ENCODE measurements at regions not wholly inside any gene's neighbourhood (a gene's known extent, or its start where the extent isn't known, plus 50 kb on each side); places are given as distances from the start of the nearest gene placed in this dataset.

DNA sequence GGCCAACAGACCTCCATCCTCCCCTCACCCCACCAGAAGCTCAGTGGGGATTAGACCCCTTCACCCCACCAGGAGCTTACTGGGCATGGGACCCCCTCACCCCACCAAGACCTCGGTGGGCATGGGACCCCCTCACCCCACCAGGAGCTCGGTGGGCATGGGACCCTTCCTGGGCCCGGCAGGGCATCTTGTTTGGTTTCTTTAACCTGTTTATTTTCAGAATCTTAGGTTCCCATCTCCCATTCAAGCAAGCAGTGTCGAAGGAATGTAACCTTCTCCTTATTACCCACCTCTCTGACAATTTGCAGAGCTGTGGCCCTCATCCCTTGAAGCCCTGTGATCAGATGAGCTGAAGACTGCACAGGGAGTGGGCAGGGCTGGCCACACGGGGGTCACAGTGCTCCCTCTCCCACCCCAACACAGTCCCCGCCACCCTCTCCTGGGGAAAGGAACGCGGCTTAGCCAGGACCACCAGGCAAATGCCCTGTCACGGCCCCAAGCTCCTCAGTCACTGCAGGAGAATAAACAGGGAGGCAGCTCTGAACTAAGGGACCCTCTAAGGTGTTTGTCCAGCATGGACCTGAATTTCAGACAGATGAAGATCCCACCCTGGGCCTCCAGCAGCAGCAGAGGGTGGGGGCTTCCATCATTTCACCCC lies 330.0 kb downstream of the NPHP4 start:
- H3K9me3 ChIP-seq (ENCODE audit: control insufficient read depth, insufficient read depth, low read depth, low read length) = no peaks in the 10 kb centered on the region

DNA sequence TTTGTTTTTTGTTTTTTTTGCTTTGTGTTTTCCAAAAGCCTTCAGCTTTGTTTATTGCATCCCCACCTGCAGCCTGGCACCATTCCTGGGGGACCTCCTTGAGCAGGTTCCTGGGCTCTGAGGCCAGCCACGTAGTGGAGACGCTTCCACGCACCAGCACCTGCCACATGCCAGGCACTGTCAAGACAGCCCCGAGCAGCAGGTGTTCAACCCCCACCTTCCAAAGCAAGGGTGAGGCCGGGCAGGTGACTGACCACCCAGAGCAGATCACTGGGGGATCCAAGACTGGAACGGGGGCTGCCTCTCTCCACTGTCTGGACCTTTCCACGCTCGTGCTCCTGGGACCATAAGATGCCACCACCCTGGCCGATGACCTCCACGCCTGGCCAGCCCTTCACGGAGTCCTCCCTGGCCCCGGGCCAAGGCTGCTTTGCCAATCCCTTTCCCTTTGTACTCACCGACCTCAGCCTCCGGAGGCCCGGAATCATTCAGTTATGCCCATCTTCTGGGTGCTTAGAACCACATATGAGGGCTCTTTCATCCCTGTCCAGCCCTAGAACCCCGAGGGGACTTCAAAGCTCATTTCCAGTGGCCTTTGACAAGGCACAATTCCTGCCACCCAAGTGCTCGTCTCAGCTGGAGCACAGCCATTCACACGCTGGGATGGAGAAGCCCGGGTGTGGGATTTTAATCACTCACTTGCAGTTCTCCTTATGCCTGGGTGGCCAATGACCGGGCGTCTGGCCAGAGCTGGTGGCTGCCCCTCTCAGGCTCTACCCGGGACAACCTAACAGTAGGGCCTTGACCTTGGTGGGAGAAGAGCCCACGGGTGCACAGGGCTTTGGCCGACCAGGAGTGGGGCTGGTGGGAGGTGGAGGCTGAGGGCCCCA lies 330.8 kb downstream of the NPHP4 start:
- Histone ChIP-seq H3K9me3 (ENCODE audit: control insufficient read depth, insufficient read depth, low read depth, low read length) (no peaks in the 10 kb centered on the region), H3K4me2 (ENCODE audit: extremely low read depth, insufficient read depth, low read length) (no peak overlapping the region), H3K27ac (ENCODE audit: insufficient read depth, low read length) (no peak overlapping the region), H2AFZ (ENCODE audit: low read length) (no peak overlapping the region), H3K4me3 (replicated peaks in 1 of 4; ENCODE audit: control extremely low read depth in 1 of 4, insufficient read depth in 1 of 4, low read depth in 3 of 4, low read length in 4 of 4) (no peak overlapping the region), H3K27me3 (ENCODE audit: control insufficient read depth, insufficient read depth, low read length) (no peaks in the 10 kb centered on the region), H3K36me3 (ENCODE audit: control insufficient read depth, insufficient read depth, low read length) (no peaks in the 10 kb centered on the region), H3K79me2 (ENCODE audit: control insufficient read depth, insufficient read depth, low read length) (no peaks in the 10 kb centered on the region), H3K4me1 (ENCODE audit: control insufficient read depth, extremely low read depth, insufficient read depth, low read length) (no peaks in the 10 kb centered on the region), H4K20me1 (ENCODE audit: control insufficient read depth, extremely low read depth, insufficient read depth, low read length) (no peaks in the 10 kb centered on the region), H3K9ac (ENCODE audit: insufficient read depth, low read length) (no peak overlapping the region)
- no peak for TF ChIP-seq EZH2 (IDR thresholded peaks at IDR 0.05; ENCODE audit: low read length, missing control alignments)
- TF ChIP-seq, protein P1, sequence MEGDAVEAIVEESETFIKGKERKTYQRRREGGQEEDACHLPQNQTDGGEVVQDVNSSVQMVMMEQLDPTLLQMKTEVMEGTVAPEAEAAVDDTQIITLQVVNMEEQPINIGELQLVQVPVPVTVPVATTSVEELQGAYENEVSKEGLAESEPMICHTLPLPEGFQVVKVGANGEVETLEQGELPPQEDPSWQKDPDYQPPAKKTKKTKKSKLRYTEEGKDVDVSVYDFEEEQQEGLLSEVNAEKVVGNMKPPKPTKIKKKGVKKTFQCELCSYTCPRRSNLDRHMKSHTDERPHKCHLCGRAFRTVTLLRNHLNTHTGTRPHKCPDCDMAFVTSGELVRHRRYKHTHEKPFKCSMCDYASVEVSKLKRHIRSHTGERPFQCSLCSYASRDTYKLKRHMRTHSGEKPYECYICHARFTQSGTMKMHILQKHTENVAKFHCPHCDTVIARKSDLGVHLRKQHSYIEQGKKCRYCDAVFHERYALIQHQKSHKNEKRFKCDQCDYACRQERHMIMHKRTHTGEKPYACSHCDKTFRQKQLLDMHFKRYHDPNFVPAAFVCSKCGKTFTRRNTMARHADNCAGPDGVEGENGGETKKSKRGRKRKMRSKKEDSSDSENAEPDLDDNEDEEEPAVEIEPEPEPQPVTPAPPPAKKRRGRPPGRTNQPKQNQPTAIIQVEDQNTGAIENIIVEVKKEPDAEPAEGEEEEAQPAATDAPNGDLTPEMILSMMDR (conservative IDR thresholded peaks at IDR 0.05 in 1 of 2, IDR thresholded peaks at IDR 0.05 in 1 of 2; ENCODE audit: low read depth in 1 of 2, low read length in 2 of 2) = no peak
- DNase-seq (ENCODE audit: low read depth in 2 of 2) = no peak

More for the DNA sequence above, 330.0 kb downstream of the NPHP4 start:
- Histone ChIP-seq H3K9ac (ENCODE audit: insufficient read depth, low read length) (no peak overlapping the region), H3K36me3 (ENCODE audit: control insufficient read depth, insufficient read depth, low read length) (no peaks in the 10 kb centered on the region), H3K27ac (ENCODE audit: insufficient read depth, low read length) (no peak overlapping the region), H3K27me3 (ENCODE audit: control insufficient read depth, insufficient read depth, low read length) (no peaks in the 10 kb centered on the region), H3K4me3 (replicated peaks in 1 of 4; ENCODE audit: control extremely low read depth in 1 of 4, insufficient read depth in 1 of 4, low read depth in 3 of 4, low read length in 4 of 4) (no peak overlapping the region), H4K20me1 (ENCODE audit: control insufficient read depth, extremely low read depth, insufficient read depth, low read length) (no peaks in the 10 kb centered on the region), H3K4me1 (ENCODE audit: control insufficient read depth, extremely low read depth, insufficient read depth, low read length) (no peaks in the 10 kb centered on the region), H2AFZ (ENCODE audit: low read length) (no peak overlapping the region), H3K79me2 (ENCODE audit: control insufficient read depth, insufficient read depth, low read length) (no peaks in the 10 kb centered on the region), H3K4me2 (ENCODE audit: extremely low read depth, insufficient read depth, low read length) (no peak overlapping the region)
- DNase-seq (ENCODE audit: low read depth in 2 of 2) = no peak
- no peak for TF ChIP-seq EZH2 (IDR thresholded peaks at IDR 0.05; ENCODE audit: low read length, missing control alignments)
- TF ChIP-seq, protein P1 (conservative IDR thresholded peaks at IDR 0.05 in 1 of 2, IDR thresholded peaks at IDR 0.05 in 1 of 2; ENCODE audit: low read depth in 1 of 2, low read length in 2 of 2) = no peak

DNA sequence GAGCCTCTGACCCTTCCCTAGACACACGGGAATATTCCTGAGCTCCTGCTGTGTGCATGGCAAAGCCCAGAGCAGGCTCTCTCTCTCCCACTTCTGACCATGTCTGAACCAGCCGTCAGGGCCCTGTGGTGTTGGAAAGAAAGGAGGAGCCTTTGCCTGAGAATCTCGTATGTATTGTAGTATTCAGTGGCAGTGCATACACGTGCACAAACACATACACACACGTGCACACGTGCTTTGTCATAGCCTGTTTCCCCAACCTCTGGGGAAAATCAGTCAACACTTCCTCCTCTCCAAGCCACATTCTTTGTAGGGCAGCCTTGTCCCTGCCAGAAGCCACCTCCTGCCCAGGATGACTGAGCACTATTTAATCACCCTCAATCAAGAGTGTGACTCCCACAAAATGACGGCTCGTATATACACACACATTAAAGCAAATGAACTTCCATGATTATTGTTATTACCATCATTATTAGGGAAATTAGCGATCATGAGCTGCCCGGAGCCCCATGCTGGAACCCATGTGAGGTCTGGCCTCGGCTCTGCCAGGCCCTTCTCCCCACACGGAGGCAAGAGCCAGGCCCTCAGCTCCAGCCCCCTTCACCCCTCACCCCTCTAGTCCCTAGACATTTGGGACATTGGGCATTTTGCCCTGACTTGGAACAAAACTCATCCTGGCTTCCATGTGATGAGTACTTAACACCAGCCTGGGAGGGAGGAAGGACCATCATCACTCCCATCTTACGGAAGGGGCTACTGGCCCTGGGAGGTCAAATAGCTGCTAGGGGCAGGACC lies 331.9 kb downstream of the NPHP4 start:
- H3K4me3 ChIP-seq (replicated peaks in 1 of 4; ENCODE audit: control extremely low read depth in 1 of 4, insufficient read depth in 1 of 4, low read depth in 3 of 4, low read length in 4 of 4) = no peak overlapping the region
- TF ChIP-seq EZH2 (IDR thresholded peaks at IDR 0.05; ENCODE audit: low read length, missing control alignments) = no peak
- TF ChIP-seq, protein P1 (conservative IDR thresholded peaks at IDR 0.05 in 1 of 2, IDR thresholded peaks at IDR 0.05 in 1 of 2; ENCODE audit: low read depth in 1 of 2, low read length in 2 of 2) = no peak
- no peaks in the 10 kb centered on the region for H3K9me3 ChIP-seq (ENCODE audit: control insufficient read depth, insufficient read depth, low read depth, low read length)
- no peaks in the 10 kb centered on the region for H3K27me3 ChIP-seq (ENCODE audit: control insufficient read depth, insufficient read depth, low read length)
- no peaks in the 10 kb centered on the region for H3K79me2 ChIP-seq (ENCODE audit: control insufficient read depth, insufficient read depth, low read length)
- no peak overlapping the region for H2AFZ ChIP-seq (ENCODE audit: low read length)
- no peak overlapping the region for H3K27ac ChIP-seq (ENCODE audit: insufficient read depth, low read length)
- H3K9ac ChIP-seq (ENCODE audit: insufficient read depth, low read length) = no peak overlapping the region
- no peaks in the 10 kb centered on the region for H4K20me1 ChIP-seq (ENCODE audit: control insufficient read depth, extremely low read depth, insufficient read depth, low read length)
- no peaks in the 10 kb centered on the region for H3K4me1 ChIP-seq (ENCODE audit: control insufficient read depth, extremely low read depth, insufficient read depth, low read length)
- H3K4me2 ChIP-seq (ENCODE audit: extremely low read depth, insufficient read depth, low read length) = no peak overlapping the region
- no peaks in the 10 kb centered on the region for H3K36me3 ChIP-seq (ENCODE audit: control insufficient read depth, insufficient read depth, low read length)
- no peak for DNase-seq (ENCODE audit: low read depth in 2 of 2)

Measured in fibroblast of lung (primary cell).